ENCODE measurements at regions not wholly inside any gene's neighbourhood (a gene's known extent, or its start where the extent isn't known, plus 50 kb on each side); places are given as distances from the start of the nearest gene placed in this dataset.

DNA sequence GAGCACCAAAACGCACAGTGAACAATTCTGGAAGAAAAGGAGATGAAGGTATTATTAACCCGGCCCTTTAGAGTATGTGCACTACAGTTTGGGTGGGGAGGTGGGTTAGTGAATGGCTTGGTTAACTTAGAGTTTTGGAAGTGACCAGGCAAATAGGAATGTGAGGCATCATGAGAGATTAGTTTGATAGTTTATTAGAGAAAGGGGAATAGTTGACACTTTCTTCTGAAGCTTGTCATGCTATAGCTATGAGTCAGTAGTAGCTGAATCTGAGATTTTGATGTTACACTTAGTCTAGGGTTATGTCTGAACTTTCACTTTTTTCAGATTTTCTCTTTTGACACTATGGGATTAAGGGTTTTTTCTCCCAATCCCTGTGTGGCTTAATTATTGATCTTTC lies 567.2 kb downstream of the SNAPC1 start:
- Mint-ChIP-seq H3K4me1 (ENCODE audit: low read depth in 2 of 2) (no peaks in the 10 kb centered on the region), H3K4me3 (no peak overlapping the region), H3K27me3 (no peaks in the 10 kb centered on the region), H3K27ac (no peak overlapping the region), H3K36me3 (ENCODE audit: insufficient read depth) (no peaks in the 10 kb centered on the region), H3K9me3 (peaks cover under 1 to 2% of the 10 kb centered on the region in 2 donors)
- no peak for DNase-seq
- no peak for ATAC-seq (replicated peaks)

DNA sequence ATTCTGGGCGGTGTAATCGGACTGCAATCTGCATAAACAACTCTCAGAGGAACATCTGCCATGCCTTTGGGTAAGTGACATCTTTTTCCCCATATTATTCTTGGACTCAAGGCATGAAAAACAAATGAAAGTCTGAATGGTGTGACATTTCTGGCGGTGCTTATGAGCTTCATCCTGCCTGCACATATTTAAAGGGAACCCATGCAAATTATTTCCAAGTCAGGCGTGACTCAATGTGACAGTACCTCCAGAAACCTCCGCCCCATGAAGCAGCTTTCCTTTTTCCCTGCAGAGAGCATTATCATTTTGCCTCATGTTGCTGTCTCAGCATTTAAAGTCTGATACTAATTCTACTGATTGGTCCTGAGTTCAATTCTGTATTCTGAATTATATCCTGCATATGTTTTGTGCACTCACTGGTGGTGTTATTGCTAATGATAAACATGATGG lies 585.4 kb downstream of the SNAPC1 start:
- DNase-seq (no peak), ATAC-seq (replicated peaks) (no peak)
- Mint-ChIP-seq H3K4me1 (ENCODE audit: low read depth in 2 of 2) (no peaks in the 10 kb centered on the region), H3K36me3 (ENCODE audit: insufficient read depth) (no peaks in the 10 kb centered on the region), H3K9me3 (no peaks in the 10 kb centered on the region), H3K4me3 (no peak overlapping the region), H3K27ac (no peak overlapping the region), H3K27me3 (no peaks in the 10 kb centered on the region)

DNA sequence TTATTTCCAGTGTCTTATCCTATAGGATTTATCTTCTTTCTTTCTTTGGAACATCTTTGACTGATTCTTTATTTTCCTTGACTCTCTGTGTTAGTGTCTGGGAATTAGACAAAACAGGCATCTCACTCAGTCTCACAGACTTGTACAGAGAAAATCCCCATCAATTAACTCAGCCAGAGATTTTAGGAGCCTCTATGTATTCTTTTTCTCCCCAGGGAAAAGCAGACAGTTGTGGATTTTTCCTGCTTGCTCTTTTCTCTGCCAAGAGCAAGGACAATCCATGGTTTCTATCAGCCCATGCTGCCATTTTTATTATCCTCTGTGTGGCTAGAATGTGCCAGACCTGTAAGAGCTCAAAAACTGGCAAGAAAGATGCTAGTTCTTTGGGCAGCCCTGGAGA lies 595.1 kb downstream of the SNAPC1 start:
- no peak for DNase-seq
- Mint-ChIP-seq H3K9me3 (peaks cover 7 to 26% of the 10 kb centered on the region in 2 donors), H3K4me3 (no peak overlapping the region), H3K36me3 (ENCODE audit: insufficient read depth) (no peaks in the 10 kb centered on the region), H3K27ac (no peak overlapping the region), H3K27me3 (no peaks in the 10 kb centered on the region), H3K4me1 (ENCODE audit: low read depth in 2 of 2) (no peaks in the 10 kb centered on the region)
- ATAC-seq (replicated peaks): no peak

DNA sequence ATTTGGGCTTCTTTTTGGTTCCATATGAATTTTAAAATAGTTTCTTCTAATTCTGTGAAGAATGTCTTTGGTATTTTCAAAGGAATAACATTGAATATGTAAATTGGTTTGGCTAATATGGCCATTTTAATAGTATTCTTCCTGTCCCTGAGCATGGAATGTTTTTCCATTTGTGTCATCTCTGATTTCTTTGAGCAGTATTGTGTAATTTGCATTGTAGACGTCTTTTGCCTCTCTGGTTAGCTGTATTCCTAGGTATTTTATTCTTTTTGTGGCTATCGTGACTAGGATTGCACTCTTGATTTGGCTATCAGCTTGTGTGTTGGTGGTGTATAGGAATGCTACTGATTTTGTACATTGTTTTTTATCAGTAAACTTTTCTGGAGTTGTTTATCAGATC lies 601.9 kb downstream of the SNAPC1 start:
- no peak overlapping the region for H3K4me3 Mint-ChIP-seq
- no peaks in the 10 kb centered on the region for H3K4me1 Mint-ChIP-seq (ENCODE audit: low read depth in 2 of 2)
- H3K27ac Mint-ChIP-seq: no peak overlapping the region
- DNase-seq (no peak), ATAC-seq (replicated peaks) (no peak)
- H3K36me3 Mint-ChIP-seq (ENCODE audit: insufficient read depth): no peaks in the 10 kb centered on the region
- no peaks in the 10 kb centered on the region for H3K27me3 Mint-ChIP-seq
- peaks cover 9 to 21% of the 10 kb centered on the region in 2 donors for H3K9me3 Mint-ChIP-seq

DNA sequence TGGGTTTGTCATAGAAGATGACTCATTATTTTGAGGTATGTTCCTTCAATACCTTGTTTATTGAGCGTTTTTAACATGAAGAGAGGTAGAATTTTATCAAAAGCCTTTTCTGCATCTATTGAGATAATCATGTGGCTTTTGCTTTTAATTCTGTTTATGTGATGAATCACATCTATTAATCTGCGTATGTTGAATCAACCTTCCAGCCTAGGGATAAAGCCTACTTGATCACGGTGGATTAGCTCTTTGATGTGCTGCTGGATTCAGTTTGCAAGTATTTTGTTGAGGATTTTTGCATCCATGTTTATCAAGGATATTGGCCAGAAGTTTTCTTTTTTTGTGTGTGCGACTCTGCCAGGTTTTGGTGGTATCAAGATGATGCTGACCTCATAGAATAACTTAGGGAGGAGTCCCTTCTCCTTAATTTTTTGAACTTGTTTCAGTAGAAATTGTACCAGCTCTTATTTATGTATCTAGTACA lies 602.6 kb downstream of the SNAPC1 start:
- no peak for DNase-seq
- Mint-ChIP-seq H3K27ac (no peak overlapping the region), H3K36me3 (ENCODE audit: insufficient read depth) (no peaks in the 10 kb centered on the region), H3K4me1 (ENCODE audit: low read depth in 2 of 2) (no peaks in the 10 kb centered on the region), H3K9me3 (peaks cover 8 to 21% of the 10 kb centered on the region in 2 donors), H3K4me3 (no peak overlapping the region), H3K27me3 (no peaks in the 10 kb centered on the region)
- ATAC-seq (replicated peaks): no peak

DNA sequence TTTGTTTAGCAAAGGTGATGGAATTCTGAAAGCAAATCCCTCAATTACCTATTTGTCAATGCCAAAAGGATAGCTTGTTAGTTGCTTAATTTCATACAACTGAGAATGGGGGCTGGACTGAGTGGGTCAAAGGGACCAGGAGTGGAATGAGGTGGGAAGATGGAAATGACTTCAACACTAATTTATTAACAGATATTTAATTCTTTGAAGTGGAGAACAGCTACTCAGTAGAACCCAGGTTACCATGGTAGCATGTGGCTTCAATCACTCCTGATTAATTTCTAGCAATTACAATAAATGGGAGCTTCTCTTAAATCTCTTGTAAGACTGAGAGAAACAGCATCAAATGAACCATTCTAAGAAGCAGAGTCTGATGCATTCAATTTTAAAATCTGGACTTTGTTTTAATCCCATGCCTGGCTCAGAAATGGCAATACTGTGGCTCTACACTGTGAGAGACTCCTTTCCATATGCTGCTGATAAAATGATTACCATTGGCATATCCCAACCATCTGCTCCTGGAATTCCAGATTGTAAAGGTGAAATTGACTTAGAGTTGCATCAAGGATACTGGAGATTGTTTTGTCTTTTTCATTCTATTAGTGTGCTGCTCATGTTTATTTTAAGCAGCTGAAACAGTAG lies 607.8 kb downstream of the SNAPC1 start:
- Mint-ChIP-seq H3K4me1 (ENCODE audit: low read depth in 2 of 2) (no peaks in the 10 kb centered on the region), H3K27me3 (no peaks in the 10 kb centered on the region), H3K27ac (no peak overlapping the region), H3K4me3 (no peak overlapping the region), H3K9me3 (peaks cover 7 to 14% of the 10 kb centered on the region in 2 donors), H3K36me3 (ENCODE audit: insufficient read depth) (no peaks in the 10 kb centered on the region)
- ATAC-seq (replicated peaks) (no peak), DNase-seq (no peak)

DNA sequence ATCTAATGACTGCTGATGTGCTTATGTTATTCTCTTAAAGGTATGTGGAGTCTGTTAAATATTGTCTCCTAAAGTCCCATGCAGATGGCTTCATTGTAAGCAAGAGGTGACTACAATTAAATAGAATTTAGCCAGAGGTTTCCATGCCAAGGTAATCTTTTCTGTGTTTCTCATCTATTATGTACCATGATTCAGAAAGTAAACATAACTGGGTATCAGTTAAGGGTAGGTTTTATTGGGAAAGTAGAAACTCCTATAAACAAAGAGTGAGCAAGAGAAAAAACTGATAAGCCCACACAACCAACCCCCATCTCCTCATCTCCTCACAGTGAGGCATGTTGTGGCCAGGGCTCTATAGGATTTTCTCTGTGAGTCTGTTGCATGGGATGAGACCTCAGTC lies 611.7 kb downstream of the SNAPC1 start:
- Mint-ChIP-seq H3K4me3 (no peak overlapping the region), H3K27me3 (no peaks in the 10 kb centered on the region), H3K9me3 (peaks cover 4 to 18% of the 10 kb centered on the region in 2 donors), H3K36me3 (ENCODE audit: insufficient read depth) (no peaks in the 10 kb centered on the region), H3K27ac (no peak overlapping the region), H3K4me1 (ENCODE audit: low read depth in 2 of 2) (no peaks in the 10 kb centered on the region)
- ATAC-seq (replicated peaks) (no peak), DNase-seq (no peak)

DNA sequence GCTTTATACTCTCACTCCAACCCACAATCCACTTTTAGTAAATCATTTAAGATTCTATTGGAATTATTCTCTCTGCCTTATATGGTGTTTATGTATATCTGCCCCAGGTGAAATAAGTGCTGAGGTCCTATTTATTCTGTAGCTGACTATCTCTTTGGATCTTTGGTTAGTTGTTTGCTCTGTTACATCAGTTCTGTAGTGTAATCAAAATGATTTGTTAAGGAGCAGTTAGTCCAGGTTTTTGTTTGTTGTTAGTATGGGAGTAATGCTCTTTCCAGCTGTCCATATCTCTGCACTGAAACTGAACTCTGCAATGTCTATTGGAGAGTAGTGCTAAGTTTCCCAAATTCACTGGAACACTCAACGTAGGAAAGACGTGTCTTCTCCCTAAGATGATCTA lies 615.8 kb downstream of the SNAPC1 start:
- no peak for DNase-seq
- no peaks in the 10 kb centered on the region for H3K4me1 Mint-ChIP-seq (ENCODE audit: low read depth in 2 of 2)
- no peaks in the 10 kb centered on the region for H3K27me3 Mint-ChIP-seq
- H3K36me3 Mint-ChIP-seq (ENCODE audit: insufficient read depth): no peaks in the 10 kb centered on the region
- peaks cover 0 to 18% of the 10 kb centered on the region in 2 donors for H3K9me3 Mint-ChIP-seq
- H3K27ac Mint-ChIP-seq: no peak overlapping the region
- no peak overlapping the region for H3K4me3 Mint-ChIP-seq
- no peak for ATAC-seq (replicated peaks)

DNA sequence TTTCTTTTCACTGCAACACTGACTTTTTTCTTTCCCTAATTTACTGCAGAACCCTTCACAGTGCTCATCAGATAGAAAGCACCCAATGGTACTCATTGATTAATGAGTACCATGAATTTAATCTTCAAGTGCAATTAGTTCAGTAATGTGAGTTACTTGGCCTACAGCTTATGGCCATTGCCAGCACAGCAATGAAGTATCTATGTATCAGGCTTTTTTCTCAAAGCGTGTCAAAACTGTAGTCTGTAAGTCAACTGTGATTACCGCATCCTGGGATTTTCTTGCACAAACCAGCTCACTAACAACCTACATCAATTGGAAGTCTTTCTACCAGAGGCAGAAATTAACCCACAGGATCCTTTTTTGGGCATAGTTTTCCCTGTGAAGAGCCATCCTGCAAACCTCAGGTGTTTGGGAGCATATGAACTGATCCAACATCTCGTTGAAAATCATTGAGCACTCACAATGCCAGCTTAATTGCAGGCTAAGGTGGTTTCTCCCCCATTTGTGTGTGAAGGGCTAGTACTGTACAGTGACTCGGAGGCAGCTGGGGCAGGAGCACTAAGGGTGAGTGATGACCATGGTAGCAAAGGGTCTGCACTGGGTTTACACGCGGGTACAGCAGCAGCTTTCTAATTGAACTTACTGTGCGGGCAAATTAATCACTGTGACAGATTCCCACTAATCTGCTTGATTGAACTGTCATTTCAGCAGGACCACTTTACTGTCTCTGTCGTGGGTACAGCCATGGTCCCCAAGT lies 619.3 kb downstream of the SNAPC1 start:
- no peaks in the 10 kb centered on the region for H3K36me3 Mint-ChIP-seq (ENCODE audit: insufficient read depth)
- H3K4me3 Mint-ChIP-seq: no peak overlapping the region
- DNase-seq (no peak), ATAC-seq (replicated peaks) (no peak)
- H3K4me1 Mint-ChIP-seq (ENCODE audit: low read depth in 2 of 2): no peaks in the 10 kb centered on the region
- peaks cover 1 to 22% of the 10 kb centered on the region in 2 donors for H3K9me3 Mint-ChIP-seq
- H3K27me3 Mint-ChIP-seq: no peaks in the 10 kb centered on the region
- no peak overlapping the region for H3K27ac Mint-ChIP-seq

DNA sequence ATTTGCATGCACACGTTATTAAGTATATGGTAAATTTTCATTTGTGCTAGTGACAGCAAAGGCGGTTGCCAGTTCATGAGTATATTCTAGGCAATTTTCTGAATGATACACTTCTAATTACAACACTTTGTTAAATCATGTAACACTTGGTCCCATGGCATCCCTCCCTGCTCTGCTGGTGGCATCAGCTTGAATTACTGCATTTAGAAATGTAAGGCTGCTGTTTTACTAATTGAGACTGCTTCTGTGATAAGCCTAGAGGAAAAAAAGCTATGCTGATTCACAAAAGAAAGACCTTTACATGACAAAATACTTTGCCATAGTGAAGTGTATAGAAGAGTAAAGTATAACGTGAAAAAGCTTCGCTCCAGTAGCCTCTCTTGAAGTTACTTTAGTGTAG lies 636.1 kb downstream of the KCNH5 start:
- DNase-seq (no peak), ATAC-seq (replicated peaks) (no peak)
- Mint-ChIP-seq H3K36me3 (ENCODE audit: insufficient read depth) (no peaks in the 10 kb centered on the region), H3K4me3 (no peak overlapping the region), H3K9me3 (peaks cover under 1 to 11% of the 10 kb centered on the region in 2 donors), H3K4me1 (ENCODE audit: low read depth in 2 of 2) (no peaks in the 10 kb centered on the region), H3K27ac (no peak overlapping the region), H3K27me3 (no peaks in the 10 kb centered on the region)

DNA sequence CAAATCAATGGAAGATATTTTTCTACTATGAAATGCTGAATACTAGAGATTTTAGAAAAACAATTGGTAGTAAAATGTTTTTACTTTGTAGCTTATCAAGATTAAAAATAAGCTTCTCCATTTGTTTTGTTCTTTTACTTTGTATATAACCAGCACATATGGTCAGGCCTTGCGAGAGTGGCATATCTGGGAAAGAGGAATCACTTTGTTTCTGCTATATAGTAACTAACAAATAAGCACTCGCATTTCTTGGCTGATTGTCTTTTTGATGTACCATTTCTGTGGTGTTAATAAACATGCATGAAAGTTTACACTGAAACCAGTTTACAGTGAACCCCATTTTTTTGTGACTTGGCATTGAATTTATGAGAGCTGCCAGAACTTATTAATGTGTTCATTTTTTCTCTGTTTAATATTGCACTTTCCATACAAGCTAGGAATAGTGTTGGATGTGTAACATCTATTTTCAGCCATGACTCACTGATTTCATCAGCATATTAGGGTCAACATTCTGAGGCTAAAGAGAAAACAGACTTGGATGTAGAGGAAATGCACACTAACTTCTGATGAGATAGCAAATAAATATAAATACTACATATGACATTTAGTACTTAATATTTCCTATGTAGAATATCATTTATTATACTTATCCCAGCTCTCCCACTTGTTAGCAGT lies 635.5 kb downstream of the KCNH5 start:
- DNase-seq (no peak), ATAC-seq (replicated peaks) (no peak)
- H3K27ac Mint-ChIP-seq: no peak overlapping the region
- H3K9me3 Mint-ChIP-seq: peaks cover 0 to 5% of the 10 kb centered on the region in 2 donors
- H3K36me3 Mint-ChIP-seq (ENCODE audit: insufficient read depth): no peaks in the 10 kb centered on the region
- no peaks in the 10 kb centered on the region for H3K27me3 Mint-ChIP-seq
- H3K4me1 Mint-ChIP-seq (ENCODE audit: low read depth in 2 of 2): no peaks in the 10 kb centered on the region
- no peak overlapping the region for H3K4me3 Mint-ChIP-seq

DNA sequence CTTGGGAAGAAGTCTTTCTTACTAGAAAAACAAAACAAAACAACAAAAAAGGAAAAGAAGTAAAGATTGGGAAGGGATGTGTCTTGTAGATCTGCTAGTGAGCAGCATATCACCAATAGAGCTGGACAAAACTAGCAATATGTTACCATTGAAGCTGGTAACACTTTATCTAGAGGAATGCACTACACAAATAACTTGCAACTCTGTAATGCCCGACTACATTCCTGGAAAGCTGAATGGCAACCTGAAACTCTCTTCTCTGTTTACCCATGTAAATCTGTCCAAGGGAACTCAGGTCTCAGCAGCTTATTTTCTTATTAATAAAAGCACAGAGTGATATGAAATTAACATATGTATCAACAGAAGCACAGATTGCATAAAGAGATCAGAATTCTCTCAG lies 624.4 kb downstream of the KCNH5 start:
- H3K4me1 Mint-ChIP-seq (ENCODE audit: low read depth in 2 of 2): no peaks in the 10 kb centered on the region
- no peak overlapping the region for H3K27ac Mint-ChIP-seq
- H3K36me3 Mint-ChIP-seq (ENCODE audit: insufficient read depth): no peaks in the 10 kb centered on the region
- H3K4me3 Mint-ChIP-seq: no peak overlapping the region
- DNase-seq (no peak), ATAC-seq (replicated peaks) (no peak)
- no peaks in the 10 kb centered on the region for H3K27me3 Mint-ChIP-seq
- H3K9me3 Mint-ChIP-seq: peaks cover 7 to 8% of the 10 kb centered on the region in 2 donors

DNA sequence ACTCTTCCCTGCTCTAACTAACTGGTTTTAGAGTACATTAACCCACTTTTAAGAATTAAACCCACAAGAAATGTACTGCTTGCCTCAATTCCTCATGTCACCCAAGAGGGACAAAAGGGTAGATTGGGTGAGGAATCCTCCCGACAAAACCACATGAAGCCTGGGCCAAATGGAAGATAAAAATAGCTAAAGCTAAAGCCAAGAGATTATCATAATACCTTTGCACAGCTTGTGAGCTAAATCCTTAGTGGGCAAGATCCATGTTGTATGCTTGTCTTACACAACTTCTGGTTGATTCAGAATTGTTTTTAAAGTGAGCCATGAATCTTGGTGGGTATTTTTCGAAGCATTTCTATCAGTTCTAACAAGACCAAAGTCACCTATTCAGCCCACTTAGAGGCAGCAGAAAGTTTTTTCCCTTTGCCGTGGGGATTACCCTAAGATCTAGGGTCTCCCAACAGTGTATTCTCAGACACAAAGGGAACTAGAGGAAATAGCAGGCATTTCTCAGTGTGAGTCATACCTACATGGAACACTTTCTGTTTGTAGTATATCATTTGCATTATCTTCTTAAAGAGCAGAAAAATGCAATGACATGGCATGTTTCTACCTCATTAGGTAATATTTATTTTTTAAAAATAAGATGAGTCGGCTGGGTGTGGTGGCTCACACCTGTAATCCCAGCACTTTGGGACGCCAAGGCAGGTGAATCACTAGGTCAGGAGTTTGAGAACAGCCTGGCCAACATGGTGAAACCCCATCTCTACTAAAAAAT lies 616.6 kb downstream of the KCNH5 start:
- Mint-ChIP-seq H3K4me1 (ENCODE audit: low read depth in 2 of 2) (no peaks in the 10 kb centered on the region), H3K27me3 (no peaks in the 10 kb centered on the region), H3K27ac (no peak overlapping the region), H3K9me3 (peaks cover 8 to 16% of the 10 kb centered on the region in 2 donors), H3K4me3 (no peak overlapping the region), H3K36me3 (ENCODE audit: insufficient read depth) (no peaks in the 10 kb centered on the region)
- no peak for DNase-seq
- no peak for ATAC-seq (replicated peaks)
